HT-29 (cell line): ENCODE measurements at regions not wholly inside any gene's neighbourhood (a gene's known extent, or its start where the extent isn't known, plus 50 kb on each side); places are given as distances from the start of the nearest gene placed in this dataset.
A peak's percentile ranks its signal among the peaks of the same experiment; 100 is the strongest.

Experiments used
- DNase-seq: peaks from one replicate; pipeline ENCODE4 v3.0.0-alpha.2; 2015; ENCODE audit warnings: low spot score

DNA sequence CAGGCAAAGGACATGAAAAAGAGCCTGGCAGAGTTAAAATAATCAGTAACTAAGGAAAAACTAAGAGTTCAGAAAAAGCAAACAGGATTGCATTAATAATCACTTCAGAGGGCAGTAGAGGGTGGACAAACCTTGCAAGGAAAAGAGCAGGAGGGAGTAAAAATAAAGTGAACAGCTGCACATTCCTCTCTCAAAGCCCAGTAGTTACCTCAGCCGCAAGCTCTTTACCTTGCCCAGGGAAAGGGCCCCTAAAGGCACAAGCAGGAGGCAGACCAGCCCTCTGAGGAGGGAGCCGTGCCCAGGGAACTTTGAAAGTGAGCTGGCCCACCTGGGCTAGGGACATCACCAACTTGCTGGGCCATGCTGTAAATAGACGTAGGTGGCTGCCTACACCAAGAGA lies 196.9 kb downstream of the C1D start:
- DNase-seq, result no peak

- no peak for DNase-seq
Observed at GRCh38 chr2:67867735-67868134, 195.1 kb downstream of the C1D start.

GRCh38 chr2:67871686-67872412 lies 191.0 kb downstream of the C1D start:
- peak; percentile 84 for DNase-seq

- DNase-seq, result peak; percentile 17
Observed at GRCh38 chr2:67872481-67872880, 190.3 kb downstream of the C1D start.

DNA sequence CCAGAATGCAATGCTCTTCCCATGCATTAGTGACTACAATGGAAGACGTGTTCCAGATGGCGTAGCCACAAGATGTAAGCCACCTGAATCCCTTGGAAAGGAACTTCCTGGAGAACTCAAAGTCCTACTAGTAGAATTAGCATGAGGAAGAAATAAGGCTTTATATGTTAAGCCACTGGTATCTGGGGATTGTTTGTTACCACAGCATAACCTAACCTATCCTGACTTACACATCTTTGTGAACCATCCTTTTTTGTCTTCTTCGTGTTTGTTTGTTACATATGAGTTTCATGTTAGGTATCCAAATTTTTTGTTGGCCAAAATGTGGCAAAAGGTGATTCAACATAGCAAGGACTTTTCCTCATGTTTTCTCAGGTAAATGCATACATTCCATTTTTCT lies 188.9 kb downstream of the C1D start:
- DNase-seq, result no peak

DNA sequence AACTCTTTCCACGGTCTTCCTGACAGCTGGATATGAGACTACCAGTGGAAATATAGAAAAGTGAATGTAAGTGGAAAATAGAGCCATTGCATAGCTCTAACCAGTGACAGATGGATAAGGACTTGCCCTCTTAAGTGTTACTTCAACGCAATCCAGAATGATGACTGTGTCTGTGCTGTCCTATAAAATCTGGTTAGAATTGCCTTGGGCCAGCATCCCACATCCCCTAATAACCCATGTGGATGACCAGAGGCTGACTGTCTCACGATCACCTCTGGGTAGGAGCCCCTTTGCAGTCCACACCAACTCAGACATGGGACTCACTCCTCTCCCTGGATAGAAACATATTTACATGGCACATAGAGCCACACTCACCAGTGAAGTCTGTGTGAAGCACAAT lies 186.6 kb downstream of the C1D start:
- DNase-seq, result no peak

- no peak for DNase-seq
Observed at GRCh38 chr2:67877301-67877700, 185.5 kb downstream of the C1D start.

DNA sequence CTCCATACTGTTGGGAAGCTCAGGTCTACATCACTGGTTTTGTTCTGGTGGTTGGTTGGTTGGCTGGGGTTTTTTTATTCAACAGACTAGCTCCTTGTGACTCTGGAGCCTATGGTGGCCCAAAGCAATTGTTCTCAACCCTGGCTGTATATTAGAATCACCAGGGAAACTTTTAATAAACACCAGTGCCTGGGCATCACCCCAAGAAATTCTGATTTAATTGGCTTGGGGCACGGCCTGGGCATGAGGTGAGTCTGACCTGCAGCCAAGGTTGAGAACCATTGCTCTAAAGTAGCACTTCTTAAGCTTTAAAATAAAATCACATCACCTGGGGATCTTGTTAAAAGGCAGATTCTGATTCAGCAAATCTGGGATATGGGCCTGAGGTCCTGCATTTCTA lies 184.1 kb downstream of the C1D start:
- no peak for DNase-seq

GRCh38 chr2:67879586-67880290 lies 183.1 kb downstream of the C1D start:
- DNase-seq, result no peak

DNA sequence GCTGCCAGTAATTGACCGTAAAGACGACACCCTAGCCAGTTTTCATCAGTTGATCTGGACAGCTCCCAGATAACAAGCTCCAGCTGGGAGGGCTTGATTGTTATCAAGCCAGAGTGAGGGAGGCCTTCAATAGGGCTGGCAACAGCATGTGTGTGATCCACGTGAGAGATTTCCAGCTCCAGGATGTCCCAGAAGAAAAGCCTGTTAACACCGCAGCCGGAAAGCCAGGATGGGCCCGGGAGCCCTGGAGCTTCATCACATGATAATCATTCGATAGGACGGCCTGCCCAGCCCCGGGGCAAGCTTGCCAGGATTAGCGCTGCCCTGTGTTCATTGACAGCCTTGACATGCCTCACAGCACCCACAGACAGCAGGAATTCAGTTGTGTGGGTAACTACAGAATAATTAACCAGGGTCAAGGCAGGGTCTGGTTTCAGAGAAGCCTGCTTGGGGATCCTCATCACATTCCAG lies 182.5 kb downstream of the C1D start:
- DNase-seq, result no peak

GRCh38 chr2:67881816-67882215 lies 181.0 kb downstream of the C1D start:
- no peak for DNase-seq

GRCh38 chr2:67883316-67884087 lies 179.3 kb downstream of the C1D start:
- DNase-seq, result no peak

DNA sequence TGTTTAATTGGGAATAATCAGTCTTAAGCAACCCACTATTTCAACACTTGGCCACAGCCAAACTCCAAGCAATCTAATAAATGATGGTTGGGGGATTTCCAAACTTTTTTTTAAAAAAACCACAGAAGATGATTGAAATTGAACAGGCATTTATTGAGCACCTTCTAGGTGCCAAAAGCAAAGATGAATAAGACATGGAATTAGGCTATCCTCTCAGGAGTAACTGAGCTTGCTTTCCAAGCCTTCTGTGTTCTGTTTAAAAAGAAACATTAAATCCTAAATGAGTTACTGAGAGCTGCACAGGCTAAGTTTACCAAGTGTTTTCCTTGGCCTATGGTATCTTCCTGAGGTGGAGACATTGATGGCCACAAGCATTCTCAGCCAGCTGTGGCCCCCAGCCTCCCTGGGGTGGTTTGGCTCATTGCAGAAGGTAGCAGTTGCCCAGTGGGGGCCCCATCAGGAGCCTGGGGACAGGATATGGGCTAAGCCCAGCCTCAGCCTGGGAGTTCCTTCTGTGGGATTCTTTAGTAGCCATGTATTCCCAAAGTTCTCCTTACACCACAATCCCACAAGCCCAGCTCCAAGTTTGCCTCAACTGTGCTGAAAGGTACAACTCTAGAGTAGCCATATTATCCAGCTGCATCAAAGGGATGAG lies 174.3 kb downstream of the C1D start:
- no peak for DNase-seq

DNA sequence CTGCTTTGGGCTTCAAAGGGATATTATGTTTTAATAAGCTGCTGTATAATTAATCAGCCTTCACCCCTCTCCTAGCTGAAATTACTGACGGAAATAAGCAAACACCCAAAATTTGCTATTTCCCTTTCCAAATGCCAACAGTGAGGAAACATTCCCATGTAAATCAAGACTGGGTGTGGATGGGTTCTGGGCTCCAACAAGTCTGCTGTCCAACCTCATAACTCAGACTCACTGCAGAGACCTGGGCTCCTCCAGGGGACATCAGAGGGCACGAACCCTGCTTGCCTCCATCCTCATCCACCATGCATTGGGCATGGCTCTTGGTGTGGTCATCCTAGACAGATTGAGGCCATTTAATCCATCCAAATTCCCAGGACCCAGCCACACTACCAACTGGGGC lies 173.7 kb downstream of the C1D start:
- no peak for DNase-seq

DNA sequence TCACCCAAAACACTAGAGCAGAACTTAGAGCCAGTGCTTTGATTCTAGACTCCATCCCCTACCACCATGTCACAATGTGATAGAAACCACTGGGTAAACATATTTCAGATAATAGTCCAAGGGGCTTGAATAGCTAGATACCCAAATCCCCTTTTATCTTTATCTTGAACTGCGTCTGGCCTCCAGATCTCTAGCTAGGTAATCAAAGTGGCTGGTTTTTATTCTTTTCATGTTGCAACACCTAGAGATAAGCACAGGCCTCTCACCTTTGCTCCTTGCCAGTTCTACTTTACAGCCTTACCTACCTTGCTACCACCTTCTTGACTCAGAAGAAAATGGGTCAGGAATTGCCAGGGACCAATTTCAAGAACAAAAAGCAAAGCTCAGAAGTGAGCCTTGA lies 171.2 kb downstream of the C1D start:
- DNase-seq, result no peak

- DNase-seq, result no peak
Observed at GRCh38 chr2:67892339-67892846, 170.4 kb downstream of the C1D start.

GRCh38 chr2:67895227-67895941 lies 167.4 kb downstream of the C1D start:
- peak; percentile 16 for DNase-seq

DNA sequence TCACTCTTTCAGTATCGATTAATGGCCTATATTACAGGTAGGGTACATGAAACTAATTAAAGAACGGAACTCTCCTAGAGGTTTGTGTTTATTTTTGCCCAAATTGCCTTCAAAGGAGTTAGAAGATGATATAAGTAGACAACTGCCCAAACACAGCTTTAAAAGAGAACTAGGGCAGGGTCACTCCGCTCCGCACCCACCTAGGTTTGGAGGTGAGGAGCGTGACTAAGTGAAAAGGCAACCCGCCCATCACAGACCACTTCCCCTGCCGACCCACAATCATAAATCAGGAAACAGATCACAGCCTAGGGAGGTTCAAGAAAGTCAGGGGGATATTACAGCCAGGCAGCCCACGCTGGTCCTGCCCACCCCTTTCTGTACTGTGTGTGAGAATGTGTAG lies 166.7 kb downstream of the C1D start:
- DNase-seq, result no peak

DNA sequence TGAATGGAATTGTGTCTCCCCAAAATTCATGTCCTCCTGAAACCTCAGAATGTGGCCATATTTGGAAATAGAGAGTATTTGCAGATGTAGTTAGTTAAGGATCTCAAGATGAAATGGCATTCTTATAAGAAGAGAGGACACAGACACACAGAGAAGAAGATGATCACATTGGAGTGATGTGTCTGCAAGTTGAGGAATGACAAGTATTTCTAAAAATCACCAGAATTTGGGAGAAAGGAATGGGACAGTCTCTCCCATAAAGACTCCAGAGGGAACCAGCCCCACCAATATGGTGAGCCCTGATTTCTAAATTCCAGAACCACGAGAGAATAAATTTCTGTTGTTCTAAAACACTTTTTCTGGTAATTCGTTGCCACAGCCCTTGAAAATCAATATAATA lies 166.3 kb downstream of the C1D start:
- DNase-seq, result no peak

DNA sequence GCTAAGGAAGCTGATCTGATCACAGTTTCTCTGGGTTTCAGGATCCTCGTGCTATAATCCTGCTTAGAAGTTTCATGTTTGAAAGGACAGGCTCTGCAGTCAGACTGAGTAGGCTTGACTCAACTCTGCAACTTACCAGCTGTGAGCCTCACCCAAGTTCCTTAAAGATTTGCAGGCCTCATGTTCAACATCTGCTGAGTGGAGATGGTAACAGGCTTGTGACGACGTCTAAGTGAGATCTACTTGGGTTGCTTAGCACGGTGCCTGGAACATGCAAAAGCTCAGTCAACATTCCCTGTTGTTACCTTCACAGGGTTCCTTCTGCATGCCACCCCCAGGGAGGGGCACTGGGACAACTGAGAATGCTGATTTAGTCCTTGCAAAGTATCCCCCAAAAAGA lies 164.2 kb downstream of the C1D start:
- no peak for DNase-seq

DNA sequence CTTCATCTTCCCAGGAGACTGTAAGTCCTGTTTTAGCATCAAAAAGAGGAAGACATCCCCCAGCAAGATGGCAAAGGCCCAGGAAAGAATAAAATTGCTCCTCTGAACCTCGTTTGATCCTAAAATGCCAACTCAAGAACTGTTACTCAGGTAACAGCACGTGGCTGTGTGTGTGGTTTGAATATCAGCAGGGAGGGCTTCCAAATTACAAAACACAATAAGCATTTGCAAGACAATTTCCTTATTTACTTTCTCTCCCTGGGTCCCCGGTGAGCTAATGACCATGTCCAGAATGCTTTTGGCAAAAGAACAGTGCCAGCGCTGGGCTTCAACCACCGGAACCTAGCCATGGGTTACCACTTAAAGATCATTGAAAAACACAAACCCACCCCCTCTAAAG lies 163.6 kb downstream of the C1D start:
- no peak for DNase-seq
